ENCODE measurements at regions not wholly inside any gene's neighbourhood (a gene's known extent, or its start where the extent isn't known, plus 50 kb on each side); places are given as distances from the start of the nearest gene placed in this dataset.

- H3K9me2 ChIP-seq, result no peaks in the 10 kb centered on the region
- H3K4me2 ChIP-seq, result no peak overlapping the region
- no peak overlapping the region for H3K9ac ChIP-seq
- DNase-seq, result no peak
- no peaks in the 10 kb centered on the region for H3K27me3 ChIP-seq (ENCODE audit: insufficient read depth)
- H3K79me2 ChIP-seq (ENCODE audit: insufficient read depth), result no peaks in the 10 kb centered on the region
- peaks cover 8 to 39% of the 10 kb centered on the region in 2 experiments for H3K4me1 ChIP-seq (ENCODE audit: control insufficient read depth in 1 of 2, insufficient read depth in 2 of 2, low read depth in 1 of 2, low read length in 1 of 2)
- no peak for TF ChIP-seq EP300 (IDR thresholded peaks at IDR 0.05; ENCODE audit: borderline replicate concordance in 1 of 2, low read depth in 1 of 2, low read length in 1 of 2)
- TF ChIP-seq TAF1 (IDR thresholded peaks at IDR 0.05; ENCODE audit: borderline replicate concordance, low read depth, low read length), result no peak
- no peak for TF ChIP-seq POLR2AphosphoS5 (IDR thresholded peaks at IDR 0.05; ENCODE audit: low read depth, low read length)
- no peak for TF ChIP-seq MEF2A (IDR thresholded peaks at IDR 0.05; ENCODE audit: borderline replicate concordance, low read depth)
- TF ChIP-seq TEAD4 (IDR thresholded peaks at IDR 0.05; ENCODE audit: borderline replicate concordance, insufficient read depth), result no peak
- TF ChIP-seq RFX5 (IDR thresholded peaks at IDR 0.05; ENCODE audit: low read length), result no peak
- TF ChIP-seq SMC3 (IDR thresholded peaks at IDR 0.05; ENCODE audit: low read depth, low read length), result no peak
- no peak for TF ChIP-seq ELF1 (IDR thresholded peaks at IDR 0.05)
- no peak for TF ChIP-seq JUND (IDR thresholded peaks at IDR 0.05)
- no peak for TF ChIP-seq SIN3A (IDR thresholded peaks at IDR 0.05; ENCODE audit: borderline replicate concordance, low read depth, low read length)
- no peak for TF ChIP-seq RXRA (IDR thresholded peaks at IDR 0.05; ENCODE audit: borderline replicate concordance, low read depth)
- TF ChIP-seq GABPA (IDR thresholded peaks at IDR 0.05; ENCODE audit: low read depth), result no peak
- TF ChIP-seq EZH2phosphoT487 (IDR thresholded peaks at IDR 0.05; ENCODE audit: borderline replicate concordance, low read depth), result no peak
- no peak for TF ChIP-seq NFIC (IDR thresholded peaks at IDR 0.05; ENCODE audit: borderline replicate concordance)
- TF ChIP-seq YY1 (IDR thresholded peaks at IDR 0.05; ENCODE audit: low read depth), result no peak
- TF ChIP-seq USF1 (IDR thresholded peaks at IDR 0.05; ENCODE audit: borderline replicate concordance, low read depth), result no peak
- 92% methylated on average over 3 of the region's 4 CpGs for WGBS (ENCODE audit: low lambda C conversion rate)
- H3K36me3 ChIP-seq (replicated peaks in 1 of 2; ENCODE audit: control insufficient read depth in 1 of 2, insufficient read depth in 2 of 2, low read length in 1 of 2), result no peaks in the 10 kb centered on the region
- CTCF ChIA-PET, result interaction anchor here (0.7 to 1.3 kb wide), 3 partner anchors 20 to 337 kb away, joined by 3 read pairs; no protein-coding TSS in a partner anchor
- no peak overlapping the region for H3K27ac ChIP-seq (ENCODE audit: low read depth in 2 of 2, low read length in 1 of 2)
- peaks cover 27% of the 10 kb centered on the region for H3F3A ChIP-seq (replicated peaks; ENCODE audit: insufficient read depth)
- no peak overlapping the region for H3K4me3 ChIP-seq (ENCODE audit: low read depth in 2 of 2, low read length in 1 of 2)
- H4K20me1 ChIP-seq (ENCODE audit: insufficient read depth), result no peaks in the 10 kb centered on the region
- no peaks in the 10 kb centered on the region for H3K9me3 ChIP-seq
- no peak overlapping the region for H2AFZ ChIP-seq (ENCODE audit: low read depth)
- POLR2A ChIA-PET, result no interaction called here
Measured at GRCh38 chr2:215791481-215791937, 221.8 kb downstream of the MREG start.

GRCh38 chr2:215790523-215791421 lies 222.6 kb downstream of the MREG start:
- Histone ChIP-seq H3K4me1 (ENCODE audit: control insufficient read depth in 1 of 2, insufficient read depth in 2 of 2, low read depth in 1 of 2, low read length in 1 of 2) (peaks cover 4 to 39% of the 10 kb centered on the region in 2 experiments), H3K27me3 (ENCODE audit: insufficient read depth) (no peaks in the 10 kb centered on the region), H3K36me3 (replicated peaks in 1 of 2; ENCODE audit: control insufficient read depth in 1 of 2, insufficient read depth in 2 of 2, low read length in 1 of 2) (no peaks in the 10 kb centered on the region), H2AFZ (ENCODE audit: low read depth) (no peak overlapping the region), H3K4me2 (no peak overlapping the region), H3F3A (replicated peaks; ENCODE audit: insufficient read depth) (peaks cover 26% of the 10 kb centered on the region), H4K20me1 (ENCODE audit: insufficient read depth) (no peaks in the 10 kb centered on the region), H3K9me2 (no peaks in the 10 kb centered on the region), H3K9ac (no peak overlapping the region), H3K9me3 (no peaks in the 10 kb centered on the region), H3K79me2 (ENCODE audit: insufficient read depth) (no peaks in the 10 kb centered on the region), H3K4me3 (ENCODE audit: low read depth in 2 of 2, low read length in 1 of 2) (no peak overlapping the region), H3K27ac (ENCODE audit: low read depth in 2 of 2, low read length in 1 of 2) (no peak overlapping the region)
- CTCF ChIA-PET, result interaction anchor here (0.7 kb wide), 1 partner anchor 141 kb away, joined by 3 read pairs; no protein-coding TSS in a partner anchor
- DNase-seq, result no peak
- TF ChIP-seq MXI1 (IDR thresholded peaks at IDR 0.05; ENCODE audit: low read depth, low read length) (no peak), GABPA (IDR thresholded peaks at IDR 0.05; ENCODE audit: low read depth) (no peak), FOXM1 (IDR thresholded peaks at IDR 0.05; ENCODE audit: low read depth) (no peak), RCOR1 (IDR thresholded peaks at IDR 0.05; ENCODE audit: low read length) (no peak), FOSL2 (IDR thresholded peaks at IDR 0.05; ENCODE audit: borderline replicate concordance, low read depth) (no peak), ZBTB33 (IDR thresholded peaks at IDR 0.05; ENCODE audit: borderline replicate concordance, low read depth) (no peak), POLR2AphosphoS5 (IDR thresholded peaks at IDR 0.05; ENCODE audit: low read depth, low read length) (no peak), TAF1 (IDR thresholded peaks at IDR 0.05; ENCODE audit: borderline replicate concordance, low read depth, low read length) (no peak), MAX (IDR thresholded peaks at IDR 0.05; ENCODE audit: low read depth) (no peak), USF2 (IDR thresholded peaks at IDR 0.05; ENCODE audit: borderline replicate concordance, low read depth, low read length) (no peak), JUND (IDR thresholded peaks at IDR 0.05) (no peak), EZH2phosphoT487 (IDR thresholded peaks at IDR 0.05; ENCODE audit: borderline replicate concordance, low read depth) (no peak)
- 93% methylated on average over 5 of the region's 6 CpGs for WGBS (ENCODE audit: low lambda C conversion rate)
- POLR2A ChIA-PET, result no interaction called here

Measured in SK-N-SH (cell line).